ENCODE measurements at regions not wholly inside any gene's neighbourhood (a gene's known extent, or its start where the extent isn't known, plus 50 kb on each side); places are given as distances from the start of the nearest gene placed in this dataset.

DNA sequence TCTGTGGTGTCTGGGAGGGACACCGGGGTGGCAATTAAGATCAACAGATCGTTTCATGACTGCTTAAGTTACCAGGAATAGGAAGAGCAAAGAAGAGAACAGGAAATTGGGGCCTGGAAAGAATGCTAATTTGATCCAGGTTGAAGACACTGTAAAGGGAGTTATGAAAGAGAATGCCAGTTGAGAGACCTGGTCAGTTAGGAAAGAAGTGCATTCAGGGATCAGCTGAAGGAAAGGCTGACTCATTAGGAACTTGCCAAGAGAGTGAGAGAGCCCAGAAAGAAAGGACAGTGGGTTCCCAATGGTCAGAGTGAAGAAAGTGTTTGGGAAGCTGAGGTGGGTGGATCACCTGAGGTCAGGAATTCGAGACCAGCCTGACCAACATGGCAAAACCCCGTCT is 119.6 kb downstream of the UBE2U start:
- TF ChIP-seq CBX3 (IDR thresholded peaks at IDR 0.05; ENCODE audit: low read depth) (no peak), SP1 (IDR thresholded peaks at IDR 0.05; ENCODE audit: low read depth) (no peak), TCF7L2 (IDR thresholded peaks at IDR 0.05; ENCODE audit: borderline replicate concordance, extremely low read depth, insufficient read depth, insufficient read length) (no peak), CEBPB (IDR thresholded peaks at IDR 0.05; ENCODE audit: low read depth) (no peak), SIN3A (IDR thresholded peaks at IDR 0.05; ENCODE audit: low read depth) (no peak), ZNF274 (IDR thresholded peaks at IDR 0.05; ENCODE audit: low read depth, low read length) (no peak), ELF1 (IDR thresholded peaks at IDR 0.05; ENCODE audit: borderline replicate concordance, low read depth) (no peak), POLR2A (IDR thresholded peaks at IDR 0.05; ENCODE audit: borderline replicate concordance, extremely low read depth, insufficient read depth, insufficient read length) (no peak), EZH2 (IDR thresholded peaks at IDR 0.05) (no peak), SRF (IDR thresholded peaks at IDR 0.05; ENCODE audit: low read depth) (no peak), ZFX (IDR thresholded peaks at IDR 0.05) (no peak), RAD21 (IDR thresholded peaks at IDR 0.05; ENCODE audit: low read depth) (no peak), JUND (IDR thresholded peaks at IDR 0.05) (no peak)
- TF ChIP-seq, protein P1, sequence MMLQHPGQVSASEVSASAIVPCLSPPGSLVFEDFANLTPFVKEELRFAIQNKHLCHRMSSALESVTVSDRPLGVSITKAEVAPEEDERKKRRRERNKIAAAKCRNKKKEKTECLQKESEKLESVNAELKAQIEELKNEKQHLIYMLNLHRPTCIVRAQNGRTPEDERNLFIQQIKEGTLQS (IDR thresholded peaks at IDR 0.05): no peak
- TF ChIP-seq, protein P2, sequence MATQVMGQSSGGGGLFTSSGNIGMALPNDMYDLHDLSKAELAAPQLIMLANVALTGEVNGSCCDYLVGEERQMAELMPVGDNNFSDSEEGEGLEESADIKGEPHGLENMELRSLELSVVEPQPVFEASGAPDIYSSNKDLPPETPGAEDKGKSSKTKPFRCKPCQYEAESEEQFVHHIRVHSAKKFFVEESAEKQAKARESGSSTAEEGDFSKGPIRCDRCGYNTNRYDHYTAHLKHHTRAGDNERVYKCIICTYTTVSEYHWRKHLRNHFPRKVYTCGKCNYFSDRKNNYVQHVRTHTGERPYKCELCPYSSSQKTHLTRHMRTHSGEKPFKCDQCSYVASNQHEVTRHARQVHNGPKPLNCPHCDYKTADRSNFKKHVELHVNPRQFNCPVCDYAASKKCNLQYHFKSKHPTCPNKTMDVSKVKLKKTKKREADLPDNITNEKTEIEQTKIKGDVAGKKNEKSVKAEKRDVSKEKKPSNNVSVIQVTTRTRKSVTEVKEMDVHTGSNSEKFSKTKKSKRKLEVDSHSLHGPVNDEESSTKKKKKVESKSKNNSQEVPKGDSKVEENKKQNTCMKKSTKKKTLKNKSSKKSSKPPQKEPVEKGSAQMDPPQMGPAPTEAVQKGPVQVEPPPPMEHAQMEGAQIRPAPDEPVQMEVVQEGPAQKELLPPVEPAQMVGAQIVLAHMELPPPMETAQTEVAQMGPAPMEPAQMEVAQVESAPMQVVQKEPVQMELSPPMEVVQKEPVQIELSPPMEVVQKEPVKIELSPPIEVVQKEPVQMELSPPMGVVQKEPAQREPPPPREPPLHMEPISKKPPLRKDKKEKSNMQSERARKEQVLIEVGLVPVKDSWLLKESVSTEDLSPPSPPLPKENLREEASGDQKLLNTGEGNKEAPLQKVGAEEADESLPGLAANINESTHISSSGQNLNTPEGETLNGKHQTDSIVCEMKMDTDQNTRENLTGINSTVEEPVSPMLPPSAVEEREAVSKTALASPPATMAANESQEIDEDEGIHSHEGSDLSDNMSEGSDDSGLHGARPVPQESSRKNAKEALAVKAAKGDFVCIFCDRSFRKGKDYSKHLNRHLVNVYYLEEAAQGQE (IDR thresholded peaks at IDR 0.05; ENCODE audit: low read depth): no peak
- TF ChIP-seq, protein P3, sequence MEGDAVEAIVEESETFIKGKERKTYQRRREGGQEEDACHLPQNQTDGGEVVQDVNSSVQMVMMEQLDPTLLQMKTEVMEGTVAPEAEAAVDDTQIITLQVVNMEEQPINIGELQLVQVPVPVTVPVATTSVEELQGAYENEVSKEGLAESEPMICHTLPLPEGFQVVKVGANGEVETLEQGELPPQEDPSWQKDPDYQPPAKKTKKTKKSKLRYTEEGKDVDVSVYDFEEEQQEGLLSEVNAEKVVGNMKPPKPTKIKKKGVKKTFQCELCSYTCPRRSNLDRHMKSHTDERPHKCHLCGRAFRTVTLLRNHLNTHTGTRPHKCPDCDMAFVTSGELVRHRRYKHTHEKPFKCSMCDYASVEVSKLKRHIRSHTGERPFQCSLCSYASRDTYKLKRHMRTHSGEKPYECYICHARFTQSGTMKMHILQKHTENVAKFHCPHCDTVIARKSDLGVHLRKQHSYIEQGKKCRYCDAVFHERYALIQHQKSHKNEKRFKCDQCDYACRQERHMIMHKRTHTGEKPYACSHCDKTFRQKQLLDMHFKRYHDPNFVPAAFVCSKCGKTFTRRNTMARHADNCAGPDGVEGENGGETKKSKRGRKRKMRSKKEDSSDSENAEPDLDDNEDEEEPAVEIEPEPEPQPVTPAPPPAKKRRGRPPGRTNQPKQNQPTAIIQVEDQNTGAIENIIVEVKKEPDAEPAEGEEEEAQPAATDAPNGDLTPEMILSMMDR (IDR thresholded peaks at IDR 0.05 in 2 of 3, conservative IDR thresholded peaks at IDR 0.05 in 1 of 3; ENCODE audit: borderline replicate concordance in 1 of 3, insufficient read depth in 1 of 3, low read depth in 2 of 3, low read length in 2 of 3): no peak
- Histone ChIP-seq H3K36me3 (ENCODE audit: control insufficient read depth in 1 of 2, insufficient read depth in 2 of 2, low read length in 2 of 2) (no peaks in the 10 kb centered on the region), H3K27ac (ENCODE audit: low read depth, low read length) (no peak overlapping the region), H3K4me2 (ENCODE audit: low read length) (no peak overlapping the region), H3K79me2 (ENCODE audit: insufficient read depth, low read length) (no peaks in the 10 kb centered on the region), H3K27me3 (ENCODE audit: insufficient read depth, low read length) (no peaks in the 10 kb centered on the region), H3K9me3 (ENCODE audit: control insufficient read depth in 1 of 2, insufficient read depth in 1 of 2, low read depth in 1 of 2, low read length in 2 of 2) (no peaks in the 10 kb centered on the region), H4K20me1 (ENCODE audit: insufficient read depth) (no peaks in the 10 kb centered on the region), H3K9ac (ENCODE audit: low read length) (no peak overlapping the region), H3K9me2 (ENCODE audit: insufficient read depth) (no peaks in the 10 kb centered on the region), H2AFZ (ENCODE audit: low read depth, low read length, poor library complexity, severe bottlenecking) (no peak overlapping the region), H3K4me3 (replicated peaks in 1 of 2; ENCODE audit: low read depth in 1 of 2, low read length in 2 of 2) (no peak overlapping the region), H3K4me1 (ENCODE audit: control insufficient read depth in 1 of 2, insufficient read depth in 2 of 2, low read length in 2 of 2) (no peaks in the 10 kb centered on the region)
- no TSS peak for BruUV-seq (replicated peaks)
- DNase-seq (ENCODE audit: low read depth, low spot score) (no peak), ATAC-seq (no peak)
- ChIA-PET CTCF (no interaction called here), RAD21 (ENCODE audit: low non-redundant PET in 1 of 2, low total read pairs in 2 of 2, uncharacterized antibody in 2 of 2, unreplicated experiment in 2 of 2) (no interaction called here), POLR2A (no interaction called here)
- intact Hi-C loops (cut with micrococcal nuclease): no loop called here
